HCT116 (cell line): ENCODE measurements at regions not wholly inside any gene's neighbourhood (a gene's known extent, or its start where the extent isn't known, plus 50 kb on each side); places are given as distances from the start of the nearest gene placed in this dataset.

Experiments used
- ATAC-seq: fragments of 200-7000 bp; cut with Tn5 transposase; 2 replicates; pipeline ENCODE4 v1.9.1; 2020; ENCODE audit warnings: mild to moderate bottlenecking, moderate library complexity
- BruUV-seq: library from RNA; stranded (reverse); fragments of 400-500 nt; replicated peaks from 2 replicates; lab custom pipeline; 2021; lab: Mats Ljungman, UMichigan
- CTCF ChIA-PET: fragments of 300-600 bp; sonication (Branson Sonifier 250); formaldehyde crosslinking; loops from one replicate; lab custom pipeline; 2021; ENCODE audit warnings: antibody characterized with exemption; lab: Charles Lee
- POLR2A ChIA-PET: fragments of 300-600, 350-600 bp; sonication (Branson Sonifier 250); formaldehyde crosslinking; loops from one replicate; lab custom pipeline; 2021; ENCODE audit warnings: antibody characterized with exemption; lab: Charles Lee
- RAD21 ChIA-PET, 2 experiments: fragments of 300-600 bp; sonication (Branson Sonifier 250); formaldehyde crosslinking; loops; one replicate each; lab custom pipeline; 2023; ENCODE audit warnings: low total read pairs in 2 of 2; ENCODE audit not compliant: uncharacterized antibody in 2 of 2, unreplicated experiment in 2 of 2, low non-redundant PET in 1 of 2; lab: Charles Lee
- DNase-seq: peaks from one replicate; pipeline ENCODE4 v3.0.0-alpha.2; 2010; ENCODE audit warnings: low read depth, low spot score
- H2AFZ ChIP-seq: fragments of 200-600 bp; shearing (Covaris generic), sonication (generic); 2 replicates; pipeline ENCODE4 v1.6.1; 2017; ENCODE audit warnings: low read depth, mixed run types, mixed read lengths, antibody characterized with exemption, low read length; ENCODE audit not compliant: poor library complexity, severe bottlenecking
- H3K27ac ChIP-seq: 2 replicates; pipeline ENCODE4 v1.5.1; 2012; ENCODE audit warnings: low read depth, low read length
- H3K27me3 ChIP-seq: fragments of 200-600 bp; sonication (generic); 2 replicates; pipeline ENCODE4 v1.6.1; 2016; ENCODE audit warnings: mixed run types, low read length, mixed read lengths; ENCODE audit not compliant: insufficient read depth
- H3K36me3 ChIP-seq, 2 experiments: fragments of 200-500 bp in 1 of 2; fragments of 200-600 bp in 1 of 2; sonication (Bioruptor generic) in 1 of 2; sonication (generic) in 1 of 2; 2 replicates each; pipeline versions ENCODE4 v1.5.1 to v1.6.1; 2014 to 2016; ENCODE audit warnings: low read length in 2 of 2, inconsistent platforms in 1 of 2, mixed read lengths in 1 of 2, mixed run types in 1 of 2; ENCODE audit not compliant: insufficient read depth in 2 of 2, control insufficient read depth in 1 of 2
- H3K4me1 ChIP-seq, 2 experiments: fragments of 200-600 bp in 1 of 2; sonication (generic) in 1 of 2; 2 replicates each; pipeline versions ENCODE4 v1.5.1 to v1.6.1; 2012 to 2017; ENCODE audit warnings: low read length in 2 of 2, inconsistent platforms in 1 of 2, mild to moderate bottlenecking in 1 of 2, mixed read lengths in 1 of 2, mixed run types in 1 of 2, moderate library complexity in 1 of 2; ENCODE audit not compliant: insufficient read depth in 2 of 2, control insufficient read depth in 1 of 2
- H3K4me2 ChIP-seq: fragments of 200-600 bp; sonication (generic); 2 replicates; pipeline ENCODE4 v1.6.1; 2017; ENCODE audit warnings: mixed run types, low read length, mixed read lengths
- H3K4me3 ChIP-seq, 2 experiments: fragments of 200-600 bp in 1 of 2; sonication (generic) in 1 of 2; replicated peaks in 1 of 2; 2 replicates each; pipeline ENCODE4 v1.5.1; 2011 to 2016; ENCODE audit warnings: low read length in 2 of 2, control low read depth in 1 of 2, low read depth in 1 of 2, mild to moderate bottlenecking in 1 of 2, mixed read lengths in 1 of 2, mixed run types in 1 of 2
- H3K79me2 ChIP-seq: fragments of 200-600 bp; sonication (generic); 2 replicates; pipeline ENCODE4 v1.6.1; 2017; ENCODE audit warnings: mild to moderate bottlenecking, mixed run types, low read length, moderate library complexity, mixed read lengths; ENCODE audit not compliant: insufficient read depth
- H3K9ac ChIP-seq: fragments of 200-600 bp; sonication (generic); 2 replicates; pipeline ENCODE4 v1.6.1; 2016; ENCODE audit warnings: low read length, mixed read lengths
- H3K9me2 ChIP-seq: fragments of 200-600 bp; sonication (generic), shearing (Covaris generic); 2 replicates; pipeline ENCODE4 v1.6.1; 2017; ENCODE audit warnings: mixed run types, mild to moderate bottlenecking, moderate library complexity; ENCODE audit not compliant: insufficient read depth
- H3K9me3 ChIP-seq, 2 experiments: fragments of 200-500 bp in 1 of 2; fragments of 200-600 bp in 1 of 2; sonication (Bioruptor generic) in 1 of 2; sonication (generic) in 1 of 2; 2 replicates each; pipeline ENCODE4 v1.6.1; 2014 to 2017; ENCODE audit warnings: low read length in 2 of 2, mixed read lengths in 2 of 2, inconsistent platforms in 1 of 2, low read depth in 1 of 2, mild to moderate bottlenecking in 1 of 2, mixed run types in 1 of 2, moderate library complexity in 1 of 2; ENCODE audit not compliant: control insufficient read depth in 1 of 2, insufficient read depth in 1 of 2
- H4K20me1 ChIP-seq: fragments of 200-600 bp; sonication (generic), shearing (Covaris generic); 2 replicates; pipeline ENCODE4 v1.6.1; 2017; ENCODE audit warnings: mixed run types, mild to moderate bottlenecking, moderate library complexity; ENCODE audit not compliant: insufficient read depth
- CBX3 ChIP-seq: IDR thresholded peaks from 2 replicates; pipeline ENCODE4 v1.6.1; 2012; ENCODE audit warnings: low read depth
- CEBPB ChIP-seq: IDR thresholded peaks from 2 replicates; pipeline ENCODE4 v1.6.1; 2012; ENCODE audit warnings: low read depth
- CTCF ChIP-seq, 3 experiments: fragments of 200-600 bp in 1 of 3; sonication (generic) in 1 of 3; IDR thresholded peaks in 2 of 3; conservative IDR thresholded peaks in 1 of 3; 2 replicates each; pipeline ENCODE4 v1.5.1; 2012 to 2017; ENCODE audit warnings: low read depth in 2 of 3, low read length in 2 of 3, antibody characterized with exemption in 1 of 3, borderline replicate concordance in 1 of 3, control low read depth in 1 of 3, mild to moderate bottlenecking in 1 of 3, mixed read lengths in 1 of 3, mixed run types in 1 of 3, moderate library complexity in 1 of 3; ENCODE audit not compliant: insufficient read depth in 1 of 3
- EGR1 ChIP-seq: IDR thresholded peaks from 2 replicates; pipeline ENCODE4 v1.6.1; 2012; ENCODE audit warnings: low read depth
- ELF1 ChIP-seq: IDR thresholded peaks from 2 replicates; pipeline ENCODE4 v1.6.1; 2012; ENCODE audit warnings: low read depth, borderline replicate concordance
- EZH2phosphoT487 ChIP-seq: fragments of 200-600 bp; IDR thresholded peaks from 2 replicates; pipeline ENCODE4 v1.6.1; 2018; ENCODE audit warnings: antibody characterized with exemption, borderline replicate concordance
- JUND ChIP-seq: IDR thresholded peaks from 2 replicates; pipeline ENCODE4 v1.6.1; 2012
- MAX ChIP-seq: IDR thresholded peaks from 2 replicates; pipeline ENCODE4 v1.6.1; 2012
- POLR2A ChIP-seq: IDR thresholded peaks from 2 replicates; pipeline ENCODE4 v1.7.0; 2011; ENCODE audit warnings: borderline replicate concordance; ENCODE audit not compliant: insufficient read depth, insufficient read length; ENCODE audit errors: extremely low read depth
- POLR2AphosphoS5 ChIP-seq: IDR thresholded peaks from 2 replicates; pipeline ENCODE4 v1.6.1; 2011; ENCODE audit warnings: mild to moderate bottlenecking, low read depth, low read length, moderate library complexity
- RAD21 ChIP-seq: IDR thresholded peaks from 2 replicates; pipeline ENCODE4 v1.6.1; 2012; ENCODE audit warnings: low read depth, mild to moderate bottlenecking
- SIN3A ChIP-seq: IDR thresholded peaks from 2 replicates; pipeline ENCODE4 v1.6.1; 2012; ENCODE audit warnings: low read depth
- SP1 ChIP-seq: IDR thresholded peaks from 2 replicates; pipeline ENCODE4 v1.6.1; 2012; ENCODE audit warnings: low read depth
- TCF7L2 ChIP-seq: IDR thresholded peaks from 2 replicates; pipeline ENCODE4 v1.7.0; 2011; ENCODE audit warnings: borderline replicate concordance, inconsistent platforms; ENCODE audit not compliant: insufficient read depth, insufficient read length; ENCODE audit errors: extremely low read depth
- ZBTB33 ChIP-seq: IDR thresholded peaks from 2 replicates; pipeline ENCODE4 v1.6.1; 2011; ENCODE audit warnings: mild to moderate bottlenecking, low read length, moderate library complexity; ENCODE audit not compliant: insufficient replicate concordance; ENCODE audit errors: extremely low read depth
- intact Hi-C: fragments of 100-400 bp; cut with micrococcal nuclease; formaldehyde crosslinking; loops from 2 replicates; pipeline ENCODE4 v1.10.0; 2022

- intact Hi-C loops: no loop called here
- CTCF ChIA-PET: no interaction called here
- POLR2A ChIA-PET: no interaction called here
Observed at GRCh38 chr3:170764017-170764416, 106.0 kb downstream of the RPL22L1 start.

More at GRCh38 chr3:170764017-170764416, 106.0 kb downstream of the RPL22L1 start:
- TF ChIP-seq RAD21: no peak
- no peak for TF ChIP-seq TCF7L2
- TF ChIP-seq POLR2A: no peak
- TF ChIP-seq CEBPB: no peak
- TF ChIP-seq SIN3A: no peak
- no peak for TF ChIP-seq ZBTB33
- no peak for TF ChIP-seq EGR1
- no peak for TF ChIP-seq MAX
- TF ChIP-seq CTCF (IDR thresholded peaks at IDR 0.05 in 2 of 3, conservative IDR thresholded peaks at IDR 0.05 in 1 of 3; ENCODE audit: borderline replicate concordance in 1 of 3, insufficient read depth in 1 of 3, low read depth in 2 of 3, low read length in 2 of 3): no peak
- TF ChIP-seq SP1: no peak
- TF ChIP-seq POLR2AphosphoS5: no peak
- no peak for TF ChIP-seq ELF1
- no peak for TF ChIP-seq CBX3
- TF ChIP-seq EZH2phosphoT487: no peak
- no peak for TF ChIP-seq JUND
- Histone ChIP-seq H2AFZ (no peak overlapping the region), H3K4me3 (no peak overlapping the region), H3K79me2 (no peaks in the 10 kb centered on the region), H3K27ac (no peak overlapping the region), H3K27me3 (no peaks in the 10 kb centered on the region), H3K4me2 (no peak overlapping the region), H3K4me1 (no peaks in the 10 kb centered on the region), H3K9me2 (no peaks in the 10 kb centered on the region), H4K20me1 (no peaks in the 10 kb centered on the region), H3K9ac (no peak overlapping the region), H3K9me3 (no peaks in the 10 kb centered on the region), H3K36me3 (no peaks in the 10 kb centered on the region)
- DNase-seq: no peak
- RAD21 ChIA-PET: no interaction called here
- BruUV-seq: no TSS peak
- no peak for ATAC-seq
